GM19452 (cell line): ENCODE measurements at regions not wholly inside any gene's neighbourhood (a gene's known extent, or its start where the extent isn't known, plus 50 kb on each side); places are given as distances from the start of the nearest gene placed in this dataset.
"Not testable (repeated sequence)": the region's sequence is repeated elsewhere in the genome, so short reads cannot be mapped to it uniquely, and the experiment has no call there.

ENCODE experiments used
- ATAC-seq: cut with Tn5 transposase; IDR thresholded peaks from one replicate; pipeline ENCODE4 v1.9.1; 2021; ENCODE audit not compliant: unreplicated experiment

DNA sequence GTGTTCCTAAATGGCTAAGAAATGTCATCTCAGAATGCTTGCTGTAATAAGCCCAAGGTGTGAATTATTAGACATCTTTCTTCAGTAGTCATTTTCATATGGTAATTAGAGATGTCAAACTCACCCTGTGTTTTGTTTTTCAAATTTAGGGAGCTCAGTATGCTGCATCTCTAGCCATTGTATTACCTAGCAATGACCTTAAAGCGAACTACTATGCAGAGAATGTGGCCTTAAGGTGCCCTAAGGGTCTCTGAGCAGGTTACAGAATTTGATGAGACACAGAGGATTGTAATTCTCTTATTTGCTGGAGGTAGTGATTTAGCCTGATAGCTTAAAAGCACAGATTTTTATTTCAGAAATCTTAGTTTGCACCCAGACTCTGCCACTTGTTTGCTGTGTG lies 1052.6 kb upstream of the DDX18 start:
- ATAC-seq, result no peak

DNA sequence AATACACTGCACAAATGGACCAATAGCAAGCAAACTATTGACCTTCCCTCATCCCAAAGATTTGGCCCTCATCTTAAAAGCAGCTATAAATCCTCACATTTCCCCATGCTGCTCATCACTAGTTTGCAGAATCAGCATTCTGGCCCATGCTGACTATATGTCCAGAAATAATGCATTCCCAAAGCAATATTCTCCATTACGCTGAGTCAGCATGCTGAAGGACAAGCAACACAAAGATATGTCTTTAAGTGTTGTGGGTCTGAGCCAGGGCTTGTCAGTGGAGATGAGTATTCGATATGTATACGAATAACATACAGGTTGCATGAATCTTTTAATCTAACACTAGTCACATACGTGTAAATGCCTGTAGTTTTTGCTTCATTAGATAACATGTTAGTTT lies 1045.0 kb upstream of the DDX18 start:
- no peak for ATAC-seq

DNA sequence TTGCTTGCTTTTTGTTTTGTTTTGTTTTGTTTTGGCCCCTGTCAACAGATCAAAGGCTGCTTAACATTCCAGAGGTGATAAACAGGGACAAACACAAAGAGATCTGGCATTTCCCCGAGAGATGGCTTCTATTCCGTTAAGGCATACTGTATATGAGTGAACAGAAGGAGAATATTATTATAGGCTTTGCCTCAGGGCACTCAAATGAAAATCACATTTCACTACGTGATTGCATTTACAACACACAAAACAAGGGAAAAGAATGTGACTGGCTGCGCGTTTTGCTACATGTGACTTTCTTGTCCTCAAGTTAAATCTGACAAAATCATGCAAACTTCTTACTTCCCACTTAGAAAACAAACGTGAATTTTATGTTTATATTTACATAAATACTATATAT lies 1037.9 kb upstream of the DDX18 start:
- no peak for ATAC-seq

DNA sequence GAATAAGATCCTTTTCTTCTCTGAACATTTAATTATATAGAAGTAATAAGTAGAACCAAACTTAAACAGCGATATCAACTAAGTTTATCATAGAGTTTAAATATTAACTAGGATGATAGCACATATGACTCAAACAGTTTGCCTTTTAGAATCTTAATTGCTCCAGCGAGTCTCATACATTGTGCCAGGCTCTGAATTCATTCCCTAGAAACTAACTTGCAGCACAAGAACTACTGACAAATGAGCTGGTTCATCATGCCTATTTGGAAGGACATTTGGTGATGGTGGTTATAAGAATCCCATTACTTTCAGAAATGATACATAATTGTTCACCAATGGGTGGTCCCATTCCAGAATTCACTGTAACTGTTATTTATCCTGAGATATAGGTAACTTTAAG lies 1026.6 kb upstream of the DDX18 start:
- no peak for ATAC-seq

DNA sequence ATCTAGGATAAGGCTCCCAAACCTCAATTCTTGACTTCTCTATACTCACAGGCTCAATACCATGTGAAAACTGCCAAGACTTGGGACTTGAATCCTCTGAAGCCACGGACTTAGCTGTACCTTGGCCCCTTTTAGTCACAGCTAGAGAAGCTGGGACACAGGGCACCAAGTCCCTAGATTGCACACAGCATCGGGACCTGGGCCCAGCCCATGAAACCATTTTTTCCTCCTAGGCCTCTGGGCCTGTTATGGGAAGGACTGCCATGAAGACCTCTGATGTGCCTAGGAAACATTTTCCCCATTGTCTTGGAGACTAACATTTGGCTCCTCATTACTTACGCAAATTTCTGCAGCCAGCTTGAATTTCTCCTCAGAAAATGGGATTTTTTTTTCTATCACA lies 1011.8 kb upstream of the DDX18 start:
- ATAC-seq, result no peak

DNA sequence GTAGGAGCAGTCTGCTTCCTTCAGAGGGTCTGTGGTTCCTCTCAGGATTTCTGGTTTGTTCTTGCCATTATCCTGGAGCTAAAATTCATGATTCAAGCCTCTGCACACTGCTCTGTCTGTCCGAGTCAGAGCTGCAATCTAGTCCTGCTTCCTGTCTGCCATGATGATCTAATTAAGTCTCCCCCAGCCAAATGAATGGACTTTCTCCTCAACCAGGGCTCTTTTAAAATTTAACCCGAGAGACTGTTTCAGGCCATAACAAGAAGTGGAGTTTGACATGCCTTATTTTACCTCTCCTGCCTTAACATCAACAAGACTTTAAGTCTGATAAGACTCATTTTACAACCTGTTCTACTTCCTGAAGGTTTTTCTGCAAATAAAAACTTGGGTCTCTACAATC lies 1009.6 kb upstream of the DDX18 start:
- ATAC-seq, result no peak

DNA sequence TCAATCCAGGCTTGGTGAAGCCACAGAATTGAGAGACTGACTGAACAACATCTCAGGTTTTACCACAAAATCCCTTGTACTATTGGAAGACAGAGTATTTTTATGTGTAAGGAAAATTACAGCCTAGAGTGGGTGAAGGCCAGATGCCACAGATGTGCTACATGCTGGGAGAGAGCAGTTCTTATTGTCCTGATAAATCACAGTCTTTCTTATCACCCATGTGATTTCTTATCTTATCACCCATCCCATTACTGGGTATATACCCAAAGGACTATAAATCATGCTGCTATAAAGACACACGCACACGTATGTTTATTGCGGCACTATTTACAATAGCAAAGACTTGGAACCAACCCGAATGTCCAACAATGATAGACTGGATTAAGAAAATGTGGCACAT lies 1008.0 kb upstream of the DDX18 start:
- not testable (repeated sequence) for ATAC-seq

DNA sequence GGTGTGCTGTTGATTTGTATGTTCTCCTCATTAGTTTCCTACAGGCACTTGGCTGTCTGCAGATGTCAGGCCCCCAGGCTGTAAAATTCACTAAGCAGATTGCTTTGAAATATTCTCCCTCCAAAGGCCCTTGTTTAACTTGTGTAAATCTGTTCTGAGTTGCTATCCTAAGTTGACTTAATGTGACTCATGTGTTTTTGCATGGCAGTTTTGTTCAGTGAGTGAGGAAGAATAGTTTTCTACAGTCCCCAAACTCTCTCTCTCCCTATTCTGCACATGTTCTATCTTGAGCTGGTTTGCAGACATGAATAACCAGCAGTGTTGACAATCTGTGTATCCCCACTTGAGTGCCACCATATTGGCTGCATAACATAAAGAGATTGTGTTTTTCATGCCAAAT lies 1005.4 kb upstream of the DDX18 start:
- ATAC-seq, result no peak

DNA sequence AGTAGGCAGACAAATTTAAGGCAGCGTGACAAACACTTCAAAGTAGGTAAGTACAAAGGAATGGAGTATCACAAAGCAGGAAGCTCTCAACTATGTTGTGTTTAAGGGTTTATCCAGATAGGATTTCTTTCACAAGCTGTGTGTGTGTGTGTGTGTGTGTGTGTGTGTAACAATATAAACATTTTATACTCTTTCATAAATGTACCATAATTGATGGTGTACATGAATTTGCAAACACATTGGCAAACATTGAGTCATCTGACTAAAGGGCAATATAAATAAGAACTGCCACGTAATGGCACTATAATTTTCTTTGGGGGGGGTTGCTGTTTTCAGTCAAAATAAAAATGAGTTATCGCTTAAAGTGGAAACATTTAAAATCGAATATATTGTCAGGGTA lies 1004.4 kb upstream of the DDX18 start:
- ATAC-seq, result no peak

DNA sequence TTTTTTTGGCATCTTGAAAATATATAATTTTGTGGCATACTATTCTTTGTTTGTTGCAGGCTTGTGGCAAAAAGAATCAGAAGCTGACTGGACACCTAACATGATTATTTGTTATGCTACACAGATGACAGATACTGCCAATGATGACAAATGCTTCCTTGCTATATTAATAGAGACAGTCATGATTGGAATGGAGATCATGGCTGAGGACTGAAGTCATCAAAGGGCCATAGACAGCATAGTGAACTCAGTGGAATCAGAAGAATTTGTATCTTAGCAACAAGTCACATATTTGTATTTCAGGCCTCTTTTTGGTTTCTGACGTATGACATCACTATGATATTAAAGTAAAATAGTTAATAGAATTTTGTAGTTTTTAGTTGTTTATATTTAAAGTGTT lies 1003.8 kb upstream of the DDX18 start:
- ATAC-seq, result no peak

DNA sequence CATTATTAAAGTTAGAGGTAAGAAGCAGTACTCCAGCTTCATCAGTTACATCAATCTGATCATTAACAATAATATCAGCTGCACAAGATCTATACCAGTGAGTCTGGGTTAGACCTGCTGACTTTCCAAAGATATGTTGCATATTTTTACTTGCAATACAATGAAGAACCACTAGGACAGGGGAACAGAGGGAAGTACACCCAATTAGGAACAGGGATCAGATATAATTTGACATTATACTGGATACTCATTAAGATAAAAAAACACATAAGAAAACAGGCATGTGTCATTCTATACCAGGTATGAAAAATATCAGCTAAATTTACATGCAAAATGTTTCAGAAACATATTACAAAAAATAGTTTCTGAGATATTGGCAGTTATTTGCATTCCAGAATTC lies 995.1 kb upstream of the DDX18 start:
- no peak for ATAC-seq

DNA sequence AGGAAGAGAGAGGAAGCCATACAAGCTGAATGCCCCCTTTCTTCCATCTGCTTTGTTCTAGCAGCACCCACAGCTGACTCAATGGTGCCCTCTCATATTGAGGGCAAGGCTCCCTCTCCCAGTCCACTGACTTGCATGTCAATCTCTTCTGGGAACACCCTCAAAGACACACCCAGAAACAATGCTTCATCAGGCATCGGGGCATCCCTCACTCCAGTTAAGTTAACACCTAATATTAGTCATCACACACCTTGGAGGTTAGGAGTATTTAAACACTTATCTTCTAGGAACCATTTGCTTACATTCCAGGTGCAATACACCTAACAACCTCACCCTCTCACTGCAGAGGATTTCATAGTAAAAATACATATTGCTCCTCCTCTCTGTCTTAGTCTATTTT lies 993.5 kb upstream of the DDX18 start:
- ATAC-seq, result no peak

DNA sequence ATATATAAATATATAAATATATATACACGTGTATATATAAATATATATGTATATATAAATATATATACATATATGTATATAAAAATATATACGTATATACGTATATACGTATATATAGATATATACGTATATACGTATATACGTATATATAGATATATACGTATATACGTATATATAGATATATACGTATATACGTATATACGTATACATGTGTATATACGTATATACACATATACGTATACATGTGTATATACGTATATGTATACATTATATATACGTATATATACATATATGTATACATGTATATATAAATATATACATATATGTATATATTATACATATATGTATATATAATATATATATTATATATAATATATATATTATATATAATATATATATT lies 984.9 kb upstream of the DDX18 start:
- not testable (repeated sequence) for ATAC-seq

DNA sequence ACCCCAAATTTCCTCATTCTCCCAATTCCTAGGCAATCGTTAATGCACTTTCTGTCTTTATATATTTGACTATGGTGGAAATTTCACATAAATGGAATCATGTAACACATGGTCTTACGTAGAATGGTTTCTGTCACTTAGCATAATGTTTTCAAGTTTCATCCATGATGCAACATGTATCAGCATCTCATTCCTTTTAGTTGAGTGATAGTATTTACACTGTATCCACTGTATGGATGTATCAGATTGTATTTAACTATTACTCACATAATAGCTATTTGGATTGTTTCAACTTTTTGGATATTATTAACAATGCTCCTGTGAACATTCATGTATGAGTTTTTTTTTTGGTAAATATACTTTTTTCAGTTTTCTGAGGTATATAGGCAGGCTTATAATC lies 982.3 kb upstream of the DDX18 start:
- no peak for ATAC-seq

DNA sequence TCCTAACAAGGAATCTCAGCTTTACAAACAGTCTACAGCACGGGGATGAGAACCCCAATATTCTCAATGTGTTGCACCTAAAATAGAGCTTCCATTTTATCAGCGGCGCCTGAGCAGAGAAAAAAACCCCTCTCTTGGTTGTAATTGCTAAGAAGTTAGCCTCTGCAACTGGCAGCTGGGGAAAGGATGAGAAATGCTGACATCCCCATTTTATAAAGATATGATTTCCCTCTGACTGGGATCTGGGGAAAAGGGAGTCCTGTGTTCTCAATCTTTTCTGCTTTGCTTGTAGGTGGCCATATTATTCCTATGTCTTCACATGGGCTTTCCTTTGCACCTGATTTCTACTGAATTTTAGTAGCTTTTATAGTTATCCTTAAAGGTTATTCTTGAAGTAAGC lies 981.4 kb upstream of the DDX18 start:
- no peak for ATAC-seq

DNA sequence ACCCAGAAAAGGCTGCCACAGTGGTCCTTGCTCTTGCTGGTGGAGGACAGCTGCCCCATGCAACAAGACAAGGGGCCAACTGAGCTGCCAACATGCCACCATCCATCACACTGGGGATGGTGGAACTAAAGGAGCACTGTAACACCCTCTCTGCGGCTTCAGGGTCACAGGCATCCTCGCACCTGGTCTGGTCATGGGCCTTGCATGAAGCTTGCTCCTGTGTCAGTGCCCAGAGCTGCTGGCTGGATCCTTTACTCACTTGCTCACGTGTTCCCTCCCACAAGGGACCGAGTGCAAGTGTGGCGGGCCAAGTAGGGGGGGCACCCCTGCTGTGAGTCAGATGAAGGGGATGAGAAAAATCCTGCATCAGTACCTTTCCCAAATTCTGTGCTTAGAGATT lies 972.3 kb upstream of the DDX18 start:
- ATAC-seq, result no peak

DNA sequence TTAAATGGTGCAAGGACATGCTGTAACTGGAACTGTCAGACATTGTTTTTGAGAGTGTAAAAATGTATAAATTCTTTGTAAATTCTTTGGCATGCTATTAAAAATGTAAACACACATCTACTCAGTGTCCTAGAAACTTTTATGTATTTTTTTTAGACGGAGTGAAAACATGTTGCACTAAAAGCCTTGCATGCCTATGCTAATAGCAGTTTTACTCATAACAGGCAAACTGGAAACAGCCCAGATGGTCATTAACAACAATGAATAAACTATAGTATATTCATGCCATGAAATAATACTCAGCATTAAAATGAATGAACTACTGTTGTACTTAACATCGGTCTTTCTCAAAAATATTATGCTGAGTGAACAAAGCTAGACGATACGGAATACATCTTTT lies 954.8 kb upstream of the DDX18 start:
- ATAC-seq, result no peak

DNA sequence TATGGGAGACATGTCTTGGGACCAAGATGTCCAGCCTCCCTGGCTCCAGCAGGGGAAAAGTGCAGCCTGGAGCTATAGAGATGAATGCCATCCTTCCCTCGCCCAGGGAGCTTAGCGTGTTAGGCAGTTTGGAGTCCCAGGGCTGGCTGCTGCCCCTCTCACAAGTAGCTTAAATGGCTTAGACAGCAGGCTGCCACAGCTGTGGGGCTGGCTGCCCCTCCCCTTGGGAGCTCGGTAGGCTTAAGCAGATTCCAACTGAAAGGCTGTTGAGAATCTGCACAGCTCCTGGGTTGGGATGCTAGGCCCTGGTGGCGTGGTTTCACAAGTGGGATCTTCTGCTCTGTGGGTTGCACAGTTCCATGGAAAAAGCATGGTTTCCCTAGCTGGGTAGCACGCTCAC lies 940.5 kb upstream of the DDX18 start:
- no peak for ATAC-seq

DNA sequence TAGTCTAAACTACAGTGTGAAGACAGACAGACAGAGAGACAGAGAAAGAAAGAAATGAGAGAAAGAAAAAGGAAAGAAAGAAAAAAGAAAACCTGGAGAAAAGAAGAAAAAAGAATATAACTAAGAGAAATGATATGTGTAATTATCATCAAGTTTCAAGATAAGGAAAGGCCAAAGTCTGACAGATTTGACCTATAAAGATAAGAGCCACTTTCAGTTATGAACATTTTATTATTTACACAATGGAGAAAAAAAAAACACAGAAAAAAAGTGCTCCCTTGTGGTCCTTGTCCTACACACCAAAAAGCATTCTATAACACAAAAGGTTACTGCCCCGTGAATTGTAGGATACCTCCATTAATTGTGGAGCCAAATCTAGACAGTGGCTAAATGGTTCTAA lies 937.2 kb upstream of the DDX18 start:
- no peak for ATAC-seq

DNA sequence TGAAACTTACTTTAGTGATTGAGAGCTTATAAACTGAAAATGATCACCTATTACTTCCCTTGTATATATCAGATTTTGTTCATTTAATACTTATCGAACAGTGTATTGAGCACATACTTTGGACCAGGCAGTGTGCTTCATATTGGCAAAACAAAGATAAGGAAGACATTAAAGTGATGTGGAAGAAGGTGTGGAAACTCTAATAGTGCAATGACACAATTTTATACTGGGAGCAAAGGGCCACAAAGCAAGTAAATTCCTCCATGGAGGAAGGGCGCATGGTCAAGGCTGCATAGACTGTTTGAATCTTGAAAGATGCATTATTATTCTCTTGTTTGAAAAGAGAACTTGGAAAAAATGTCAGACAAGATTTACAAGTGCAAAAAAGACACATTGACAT lies 936.5 kb upstream of the DDX18 start:
- ATAC-seq, result no peak

DNA sequence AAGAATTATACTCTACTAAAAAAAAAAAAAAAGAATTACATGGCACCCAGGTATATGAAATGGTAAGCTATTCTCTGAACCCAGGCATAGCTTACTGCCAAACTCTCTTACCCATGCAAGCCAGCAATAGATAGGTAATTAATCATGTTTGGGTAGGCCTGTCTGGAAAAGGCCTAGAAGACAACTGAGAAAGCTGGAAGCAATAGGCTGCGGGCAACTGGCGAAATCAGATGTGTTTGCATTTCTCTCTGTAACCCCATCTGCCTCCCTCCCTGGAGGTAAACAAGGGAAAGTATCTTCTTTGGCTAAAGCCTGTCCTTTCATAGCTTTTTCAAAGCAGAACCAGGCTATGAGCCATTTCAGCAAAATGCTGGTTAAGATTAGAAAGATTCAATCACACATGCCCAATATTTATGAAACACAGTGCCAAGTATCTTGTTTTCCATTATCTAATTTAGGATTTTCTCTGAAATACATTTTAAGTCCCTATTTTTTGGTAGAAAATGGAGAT lies 934.8 kb upstream of the DDX18 start:
- no peak for ATAC-seq

DNA sequence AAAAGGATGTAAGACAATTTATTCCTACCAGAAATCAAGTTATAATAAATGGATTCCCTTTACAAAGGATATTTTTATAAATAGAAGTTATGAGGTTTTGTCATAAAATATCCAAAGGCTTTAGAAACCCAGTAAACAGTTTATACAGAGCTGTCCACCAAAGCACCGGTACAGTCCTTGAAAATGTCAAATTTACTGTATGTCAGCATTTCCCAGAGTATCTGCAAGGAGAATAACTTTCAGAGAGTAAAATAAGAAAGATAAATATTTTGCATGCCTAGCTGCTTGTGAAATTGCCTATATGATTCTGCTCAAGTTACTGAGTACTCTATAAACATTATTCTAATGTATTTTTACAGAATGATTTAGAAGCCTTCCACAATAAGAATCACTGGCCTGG lies 923.3 kb upstream of the DDX18 start:
- ATAC-seq, result no peak

DNA sequence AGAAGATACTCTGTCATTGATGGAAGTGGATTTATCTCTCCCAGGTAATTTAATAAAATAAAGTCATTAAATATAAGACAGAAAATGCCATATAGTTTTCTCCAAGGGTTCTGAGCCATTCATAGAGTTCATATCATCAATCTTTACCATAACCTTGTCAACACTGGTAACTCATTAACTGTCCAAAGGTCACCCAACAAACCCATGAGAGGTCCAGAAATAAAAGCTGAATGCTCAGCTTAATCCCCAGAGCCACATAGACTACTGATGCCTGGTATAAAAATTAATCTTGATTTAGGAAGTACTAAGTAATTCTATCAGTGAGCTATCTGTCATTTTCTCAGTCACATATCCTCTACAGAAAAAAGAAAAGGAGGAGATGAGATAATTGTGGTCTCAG lies 903.0 kb upstream of the DDX18 start:
- ATAC-seq, result no peak

DNA sequence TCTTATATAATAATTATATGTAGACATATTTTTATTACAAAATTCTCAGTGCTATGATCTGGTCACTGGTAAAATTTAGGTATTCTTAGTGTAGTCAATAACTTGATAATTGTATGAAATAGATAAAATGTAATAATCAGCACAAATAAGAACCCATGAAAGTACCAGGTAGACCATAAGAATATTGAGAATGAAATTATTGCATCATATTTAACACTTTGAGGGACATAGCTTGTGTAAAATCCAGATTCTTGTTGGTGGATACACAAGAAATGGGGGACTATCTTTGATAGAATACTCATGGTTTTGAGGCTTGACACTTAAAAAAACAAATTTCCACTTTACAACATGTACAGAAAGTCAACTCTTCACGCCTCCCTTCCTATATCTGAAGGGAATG lies 898.8 kb upstream of the DDX18 start:
- ATAC-seq, result no peak
